HL-60 (cell line): ENCODE measurements at regions not wholly inside any gene's neighbourhood (a gene's known extent, or its start where the extent isn't known, plus 50 kb on each side); places are given as distances from the start of the nearest gene placed in this dataset.

ENCODE experiments used
- DNase-seq, 2 experiments: peaks; one replicate each; pipeline ENCODE4 v3.0.0-alpha.2; 2010 to 2020; ENCODE audit warnings: low read depth in 1 of 2, low spot score in 1 of 2
- H3K27ac ChIP-seq: fragments of 250-450 bp; sonication (Bioruptor Pico); replicated peaks from 2 replicates; pipeline ENCODE4 v1.5.1; 2020; ENCODE audit warnings: mild to moderate bottlenecking, moderate library complexity
- H3K27me3 ChIP-seq: fragments of 250-450 bp; sonication (Bioruptor Pico); 2 replicates; pipeline ENCODE4 v1.5.1; 2021; ENCODE audit warnings: mild to moderate bottlenecking, moderate library complexity; ENCODE audit not compliant: insufficient read depth, poor library complexity, severe bottlenecking
- H3K4me3 ChIP-seq: replicated peaks from 2 replicates; pipeline ENCODE4 v1.5.1; 2011; ENCODE audit warnings: mild to moderate bottlenecking, control low read depth, low read length; ENCODE audit not compliant: insufficient read depth
- GABPA ChIP-seq: IDR thresholded peaks from 2 replicates; pipeline ENCODE4 v1.6.1; 2012; ENCODE audit warnings: low read depth
- POLR2AphosphoS5 ChIP-seq: IDR thresholded peaks from 2 replicates; pipeline ENCODE4 v1.6.1; 2012; ENCODE audit warnings: low read depth
- SPI1 ChIP-seq: IDR thresholded peaks from 2 replicates; pipeline ENCODE4 v1.6.1; 2012; ENCODE audit warnings: low read depth, mild to moderate bottlenecking, borderline replicate concordance
- TF ChIP-seq, protein P1 (sequence below): IDR thresholded peaks from 2 replicates; pipeline ENCODE4 v1.6.1; 2012; ENCODE audit warnings: low read depth; ENCODE audit not compliant: insufficient replicate concordance
- TF ChIP-seq, protein P2 (sequence below): IDR thresholded peaks from one replicate; pipeline ENCODE4 v1.5.1; 2011; ENCODE audit warnings: low read length, control low read depth, inconsistent platforms; ENCODE audit not compliant: insufficient read depth

DNA sequence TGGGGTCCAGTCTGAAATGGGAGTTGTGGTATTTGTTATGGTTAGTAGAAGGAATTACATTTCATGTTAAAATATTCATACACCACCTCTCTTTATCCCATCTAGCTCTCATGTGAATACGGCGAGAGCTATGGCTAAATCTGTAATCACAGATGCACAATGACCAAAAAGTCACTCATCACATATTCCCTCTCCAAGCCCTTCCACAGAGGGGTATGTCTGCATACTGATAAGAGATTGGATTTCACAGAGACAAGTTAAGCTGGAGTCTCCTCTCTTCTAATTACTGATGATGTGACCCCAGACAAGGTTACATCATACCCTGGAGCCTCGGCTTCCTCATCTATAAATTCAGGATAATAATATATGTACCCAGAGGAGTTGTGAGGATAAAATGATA is 237.8 kb upstream of the RHOBTB1 start:
- Histone ChIP-seq H3K27ac (no peak overlapping the region), H3K4me3 (no peak overlapping the region), H3K27me3 (no peaks in the 10 kb centered on the region)
- TF ChIP-seq SPI1 (no peak), GABPA (no peak), POLR2AphosphoS5 (no peak)
- TF ChIP-seq, protein P1, sequence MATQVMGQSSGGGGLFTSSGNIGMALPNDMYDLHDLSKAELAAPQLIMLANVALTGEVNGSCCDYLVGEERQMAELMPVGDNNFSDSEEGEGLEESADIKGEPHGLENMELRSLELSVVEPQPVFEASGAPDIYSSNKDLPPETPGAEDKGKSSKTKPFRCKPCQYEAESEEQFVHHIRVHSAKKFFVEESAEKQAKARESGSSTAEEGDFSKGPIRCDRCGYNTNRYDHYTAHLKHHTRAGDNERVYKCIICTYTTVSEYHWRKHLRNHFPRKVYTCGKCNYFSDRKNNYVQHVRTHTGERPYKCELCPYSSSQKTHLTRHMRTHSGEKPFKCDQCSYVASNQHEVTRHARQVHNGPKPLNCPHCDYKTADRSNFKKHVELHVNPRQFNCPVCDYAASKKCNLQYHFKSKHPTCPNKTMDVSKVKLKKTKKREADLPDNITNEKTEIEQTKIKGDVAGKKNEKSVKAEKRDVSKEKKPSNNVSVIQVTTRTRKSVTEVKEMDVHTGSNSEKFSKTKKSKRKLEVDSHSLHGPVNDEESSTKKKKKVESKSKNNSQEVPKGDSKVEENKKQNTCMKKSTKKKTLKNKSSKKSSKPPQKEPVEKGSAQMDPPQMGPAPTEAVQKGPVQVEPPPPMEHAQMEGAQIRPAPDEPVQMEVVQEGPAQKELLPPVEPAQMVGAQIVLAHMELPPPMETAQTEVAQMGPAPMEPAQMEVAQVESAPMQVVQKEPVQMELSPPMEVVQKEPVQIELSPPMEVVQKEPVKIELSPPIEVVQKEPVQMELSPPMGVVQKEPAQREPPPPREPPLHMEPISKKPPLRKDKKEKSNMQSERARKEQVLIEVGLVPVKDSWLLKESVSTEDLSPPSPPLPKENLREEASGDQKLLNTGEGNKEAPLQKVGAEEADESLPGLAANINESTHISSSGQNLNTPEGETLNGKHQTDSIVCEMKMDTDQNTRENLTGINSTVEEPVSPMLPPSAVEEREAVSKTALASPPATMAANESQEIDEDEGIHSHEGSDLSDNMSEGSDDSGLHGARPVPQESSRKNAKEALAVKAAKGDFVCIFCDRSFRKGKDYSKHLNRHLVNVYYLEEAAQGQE: no peak
- TF ChIP-seq, protein P2, sequence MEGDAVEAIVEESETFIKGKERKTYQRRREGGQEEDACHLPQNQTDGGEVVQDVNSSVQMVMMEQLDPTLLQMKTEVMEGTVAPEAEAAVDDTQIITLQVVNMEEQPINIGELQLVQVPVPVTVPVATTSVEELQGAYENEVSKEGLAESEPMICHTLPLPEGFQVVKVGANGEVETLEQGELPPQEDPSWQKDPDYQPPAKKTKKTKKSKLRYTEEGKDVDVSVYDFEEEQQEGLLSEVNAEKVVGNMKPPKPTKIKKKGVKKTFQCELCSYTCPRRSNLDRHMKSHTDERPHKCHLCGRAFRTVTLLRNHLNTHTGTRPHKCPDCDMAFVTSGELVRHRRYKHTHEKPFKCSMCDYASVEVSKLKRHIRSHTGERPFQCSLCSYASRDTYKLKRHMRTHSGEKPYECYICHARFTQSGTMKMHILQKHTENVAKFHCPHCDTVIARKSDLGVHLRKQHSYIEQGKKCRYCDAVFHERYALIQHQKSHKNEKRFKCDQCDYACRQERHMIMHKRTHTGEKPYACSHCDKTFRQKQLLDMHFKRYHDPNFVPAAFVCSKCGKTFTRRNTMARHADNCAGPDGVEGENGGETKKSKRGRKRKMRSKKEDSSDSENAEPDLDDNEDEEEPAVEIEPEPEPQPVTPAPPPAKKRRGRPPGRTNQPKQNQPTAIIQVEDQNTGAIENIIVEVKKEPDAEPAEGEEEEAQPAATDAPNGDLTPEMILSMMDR: no peak
- DNase-seq: no peak

DNA sequence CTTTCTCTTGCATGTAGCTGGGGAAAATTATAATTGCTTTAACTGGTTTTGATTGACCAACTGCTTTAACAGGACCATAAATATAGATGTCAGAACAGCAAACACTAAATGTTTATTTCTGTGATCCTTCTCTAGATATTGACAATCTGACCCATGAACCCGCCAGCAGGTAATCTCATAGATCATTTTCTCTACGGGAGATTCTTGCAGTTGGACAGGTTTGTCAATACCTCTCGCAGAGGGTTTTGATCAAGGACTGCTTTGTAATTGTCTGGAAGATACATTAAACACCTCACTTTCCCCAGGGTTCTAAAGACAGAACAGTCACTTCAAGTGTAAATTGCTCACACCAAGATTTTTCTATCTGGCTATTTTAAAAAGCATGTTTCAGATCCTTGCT is 235.8 kb upstream of the RHOBTB1 start:
- Histone ChIP-seq H3K27me3 (no peaks in the 10 kb centered on the region), H3K4me3 (no peak overlapping the region), H3K27ac (no peak overlapping the region)
- DNase-seq: no peak
- TF ChIP-seq GABPA (no peak), SPI1 (no peak), POLR2AphosphoS5 (no peak)
- TF ChIP-seq, protein P1: no peak
- TF ChIP-seq, protein P2: no peak

DNA sequence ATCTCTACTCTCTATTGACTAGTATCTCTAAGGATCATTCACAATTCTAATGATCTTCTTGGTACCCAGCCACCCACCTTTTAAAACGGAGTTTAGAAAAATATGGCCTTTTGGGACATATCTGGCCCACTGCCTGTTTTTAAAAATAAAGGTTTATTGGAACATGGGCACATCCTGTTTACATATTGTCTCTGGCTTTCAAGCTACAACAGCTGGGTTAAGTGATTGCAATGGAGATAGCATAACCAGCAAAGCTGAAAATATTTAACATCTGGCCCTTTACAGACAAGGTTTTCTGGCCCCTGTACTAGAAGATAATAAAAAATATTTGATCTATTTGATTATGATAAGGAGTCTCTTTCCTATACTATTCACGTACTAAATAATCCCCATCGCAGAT is 232.4 kb upstream of the RHOBTB1 start:
- TF ChIP-seq GABPA: no peak
- TF ChIP-seq SPI1: no peak
- TF ChIP-seq, protein P2: no peak
- TF ChIP-seq, protein P1: no peak
- TF ChIP-seq POLR2AphosphoS5: no peak
- H3K4me3 ChIP-seq: no peak overlapping the region

More for the DNA sequence above, 232.4 kb upstream of the RHOBTB1 start:
- H3K27ac ChIP-seq: no peak overlapping the region
- peaks cover 2% of the 10 kb centered on the region for H3K27me3 ChIP-seq
- DNase-seq: no peak
